MM.1S (cell line): ENCODE measurements at regions not wholly inside any gene's neighbourhood (a gene's known extent, or its start where the extent isn't known, plus 50 kb on each side); places are given as distances from the start of the nearest gene placed in this dataset.

ENCODE experiments used
- DNase-seq: peaks from one replicate; pipeline ENCODE4 v3.0.0-alpha.2; 2015
- H2AFZ ChIP-seq: fragments of 300-600 bp; sonication (generic); 2 replicates; pipeline ENCODE4 v1.6.0; 2016; ENCODE audit warnings: antibody characterized with exemption, low read length
- H3F3A ChIP-seq: fragments of 300-600 bp; sonication (generic); 2 replicates; pipeline ENCODE4 v1.6.1; 2016; ENCODE audit warnings: mild to moderate bottlenecking, antibody characterized with exemption, low read length, moderate library complexity, mixed read lengths; ENCODE audit not compliant: insufficient read depth
- H3K27ac ChIP-seq: fragments of 300-600 bp; sonication (generic); 2 replicates; pipeline ENCODE4 v1.5.1; 2016; ENCODE audit warnings: mild to moderate bottlenecking, low read length
- H3K27me3 ChIP-seq: fragments of 300-600 bp; sonication (generic); replicated peaks from 2 replicates; pipeline ENCODE4 v1.6.0; 2016; ENCODE audit warnings: low read length; ENCODE audit not compliant: insufficient read depth
- H3K36me3 ChIP-seq: fragments of 300-600 bp; sonication (generic); replicated peaks from 2 replicates; pipeline ENCODE4 v1.6.1; 2016; ENCODE audit warnings: mild to moderate bottlenecking, low read length, mixed read lengths; ENCODE audit not compliant: insufficient read depth
- H3K4me1 ChIP-seq: fragments of 300-600 bp; sonication (generic); 2 replicates; pipeline ENCODE4 v1.6.1; 2016; ENCODE audit warnings: low read length, mixed read lengths
- H3K4me2 ChIP-seq: fragments of 300-600 bp; sonication (generic); 2 replicates; pipeline ENCODE4 v1.6.0; 2016; ENCODE audit warnings: low read depth, low read length
- H3K4me3 ChIP-seq: fragments of 300-600 bp; sonication (generic); 2 replicates; pipeline ENCODE4 v1.5.1; 2016; ENCODE audit warnings: low read length, mixed read lengths
- H3K79me2 ChIP-seq: fragments of 300-600 bp; sonication (generic); 2 replicates; pipeline ENCODE4 v1.6.1; 2016; ENCODE audit warnings: mixed run types, low read length, mixed read lengths
- H3K9ac ChIP-seq: fragments of 300-600 bp; sonication (generic); 2 replicates; pipeline ENCODE4 v1.6.1; 2016; ENCODE audit warnings: low read length, mixed read lengths
- H3K9me2 ChIP-seq: fragments of 300-600 bp; sonication (generic); replicated peaks from 2 replicates; pipeline ENCODE4 v1.6.1; 2016; ENCODE audit warnings: mild to moderate bottlenecking, low read length, mixed read lengths; ENCODE audit not compliant: insufficient read depth
- H3K9me3 ChIP-seq: fragments of 300-600 bp; sonication (generic); replicated peaks from 2 replicates; pipeline ENCODE4 v1.6.1; 2016; ENCODE audit warnings: mild to moderate bottlenecking, low read length, mixed read lengths; ENCODE audit not compliant: insufficient read depth
- H4K20me1 ChIP-seq: fragments of 300-600 bp; sonication (generic); 2 replicates; pipeline ENCODE4 v1.6.1; 2016; ENCODE audit warnings: mild to moderate bottlenecking, low read length, moderate library complexity, mixed read lengths; ENCODE audit not compliant: insufficient read depth
- EZH2 ChIP-seq: fragments of 300-600 bp; sonication (generic); optimal IDR thresholded peaks from 2 replicates; pipeline ENCODE3; 2017; ENCODE audit warnings: low read depth, mild to moderate bottlenecking, antibody characterized with exemption, low read length, mixed read lengths
- EZH2phosphoT487 ChIP-seq: fragments of 300-600 bp; sonication (generic); IDR thresholded peaks from 2 replicates; pipeline ENCODE4 v1.6.1; 2018; ENCODE audit warnings: antibody characterized with exemption, low read length
- TF ChIP-seq, protein P1 (sequence below): fragments of 300-600 bp; sonication (generic); IDR thresholded peaks from 2 replicates; pipeline ENCODE4 v1.5.1; 2016; ENCODE audit warnings: antibody characterized with exemption, low read length, mixed read lengths

GRCh38 chr4:64598066-64598465 is 188.8 kb upstream of the TECRL start:
- Histone ChIP-seq H3K27me3 (no peaks in the 10 kb centered on the region), H4K20me1 (no peaks in the 10 kb centered on the region), H3K9ac (no peak overlapping the region), H3F3A (0 out of 2 replicates have a peak, but pooled peaks cover 10% of the 10 kb centered on the region), H3K4me1 (peaks cover 8% of the 10 kb centered on the region), H3K9me3 (no peaks in the 10 kb centered on the region), H3K9me2 (no peaks in the 10 kb centered on the region), H2AFZ (no peak overlapping the region), H3K4me2 (no peak overlapping the region), H3K4me3 (no peak overlapping the region), H3K79me2 (no peaks in the 10 kb centered on the region), H3K27ac (no peak overlapping the region), H3K36me3 (no peaks in the 10 kb centered on the region)
- no peak for DNase-seq
- TF ChIP-seq EZH2phosphoT487 (no peak), EZH2 (no peak)
- TF ChIP-seq, protein P1, sequence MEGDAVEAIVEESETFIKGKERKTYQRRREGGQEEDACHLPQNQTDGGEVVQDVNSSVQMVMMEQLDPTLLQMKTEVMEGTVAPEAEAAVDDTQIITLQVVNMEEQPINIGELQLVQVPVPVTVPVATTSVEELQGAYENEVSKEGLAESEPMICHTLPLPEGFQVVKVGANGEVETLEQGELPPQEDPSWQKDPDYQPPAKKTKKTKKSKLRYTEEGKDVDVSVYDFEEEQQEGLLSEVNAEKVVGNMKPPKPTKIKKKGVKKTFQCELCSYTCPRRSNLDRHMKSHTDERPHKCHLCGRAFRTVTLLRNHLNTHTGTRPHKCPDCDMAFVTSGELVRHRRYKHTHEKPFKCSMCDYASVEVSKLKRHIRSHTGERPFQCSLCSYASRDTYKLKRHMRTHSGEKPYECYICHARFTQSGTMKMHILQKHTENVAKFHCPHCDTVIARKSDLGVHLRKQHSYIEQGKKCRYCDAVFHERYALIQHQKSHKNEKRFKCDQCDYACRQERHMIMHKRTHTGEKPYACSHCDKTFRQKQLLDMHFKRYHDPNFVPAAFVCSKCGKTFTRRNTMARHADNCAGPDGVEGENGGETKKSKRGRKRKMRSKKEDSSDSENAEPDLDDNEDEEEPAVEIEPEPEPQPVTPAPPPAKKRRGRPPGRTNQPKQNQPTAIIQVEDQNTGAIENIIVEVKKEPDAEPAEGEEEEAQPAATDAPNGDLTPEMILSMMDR: no peak

DNA sequence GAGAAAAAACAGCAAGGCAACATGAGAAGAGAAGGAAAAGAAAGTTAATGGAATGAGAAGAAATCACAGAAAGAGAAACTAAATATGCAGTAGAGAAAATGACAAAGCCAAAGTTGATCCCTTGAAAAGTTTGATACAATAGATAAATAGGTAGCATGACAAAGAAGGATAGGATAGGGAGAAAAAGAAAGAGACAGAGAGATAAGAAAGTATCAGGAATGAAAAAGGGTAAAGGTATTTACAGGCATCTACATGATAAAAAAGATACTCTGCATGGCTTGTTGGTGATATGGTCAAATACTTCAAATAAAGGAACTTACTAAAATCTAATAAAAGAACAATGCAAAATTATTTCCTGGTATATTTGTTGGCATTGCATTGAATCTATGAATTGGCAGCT is 185.5 kb upstream of the TECRL start:
- no peaks in the 10 kb centered on the region for H4K20me1 ChIP-seq
- H3K9me3 ChIP-seq: no peaks in the 10 kb centered on the region
- no peak overlapping the region for H3K4me2 ChIP-seq
- DNase-seq: no peak
- H3K4me1 ChIP-seq: peaks cover 12% of the 10 kb centered on the region
- H3K79me2 ChIP-seq: no peaks in the 10 kb centered on the region
- no peak overlapping the region for H3K4me3 ChIP-seq
- 0 out of 2 replicates have a peak overlapping the region, but pooled peaks have one; percentile 3 for H2AFZ ChIP-seq
- H3F3A ChIP-seq: 0 out of 2 replicates have a peak, but pooled peaks cover 10% of the 10 kb centered on the region
- TF ChIP-seq EZH2phosphoT487: no peak
- TF ChIP-seq EZH2: no peak
- TF ChIP-seq, protein P1: no peak
- H3K27me3 ChIP-seq: no peaks in the 10 kb centered on the region
- no peak overlapping the region for H3K9ac ChIP-seq
- no peaks in the 10 kb centered on the region for H3K36me3 ChIP-seq
- no peaks in the 10 kb centered on the region for H3K9me2 ChIP-seq
- H3K27ac ChIP-seq: no peak overlapping the region

DNA sequence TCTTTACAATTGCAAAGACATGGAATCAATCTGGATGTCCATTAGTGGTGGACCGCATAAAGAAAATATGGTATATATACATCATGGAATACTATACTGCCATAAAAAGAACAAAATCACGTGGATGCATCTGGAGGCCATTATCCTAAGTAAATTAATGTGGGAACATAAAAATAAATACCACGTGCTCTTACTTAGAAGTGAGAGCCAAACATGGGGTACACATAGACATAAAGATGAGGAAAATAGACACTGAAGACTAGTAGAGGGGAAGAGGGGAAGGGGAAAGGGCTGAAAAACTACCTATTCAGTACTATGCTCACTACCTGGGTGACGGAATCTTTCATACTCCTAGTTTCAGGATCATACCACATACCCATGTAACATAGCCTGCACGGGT is 179.3 kb upstream of the TECRL start:
- H3K4me1 ChIP-seq: peaks cover 9% of the 10 kb centered on the region
- no peak overlapping the region for H3K27ac ChIP-seq
- no peak for DNase-seq
- no peak overlapping the region for H2AFZ ChIP-seq
- H3K36me3 ChIP-seq: no peaks in the 10 kb centered on the region
- H3F3A ChIP-seq: 0 out of 2 replicates have a peak, but pooled peaks cover 5% of the 10 kb centered on the region
- no peaks in the 10 kb centered on the region for H3K79me2 ChIP-seq
- H3K4me3 ChIP-seq: no peak overlapping the region
- no peaks in the 10 kb centered on the region for H3K9me3 ChIP-seq
- no peaks in the 10 kb centered on the region for H3K27me3 ChIP-seq
- TF ChIP-seq EZH2phosphoT487 (no peak), EZH2 (no peak)
- TF ChIP-seq, protein P1: no peak
- no peak overlapping the region for H3K9ac ChIP-seq
- H3K9me2 ChIP-seq: no peaks in the 10 kb centered on the region
- H3K4me2 ChIP-seq: no peak overlapping the region
- no peaks in the 10 kb centered on the region for H4K20me1 ChIP-seq
